ENCODE measurements at regions not wholly inside any gene's neighbourhood (a gene's known extent, or its start where the extent isn't known, plus 50 kb on each side); places are given as distances from the start of the nearest gene placed in this dataset.

DNA sequence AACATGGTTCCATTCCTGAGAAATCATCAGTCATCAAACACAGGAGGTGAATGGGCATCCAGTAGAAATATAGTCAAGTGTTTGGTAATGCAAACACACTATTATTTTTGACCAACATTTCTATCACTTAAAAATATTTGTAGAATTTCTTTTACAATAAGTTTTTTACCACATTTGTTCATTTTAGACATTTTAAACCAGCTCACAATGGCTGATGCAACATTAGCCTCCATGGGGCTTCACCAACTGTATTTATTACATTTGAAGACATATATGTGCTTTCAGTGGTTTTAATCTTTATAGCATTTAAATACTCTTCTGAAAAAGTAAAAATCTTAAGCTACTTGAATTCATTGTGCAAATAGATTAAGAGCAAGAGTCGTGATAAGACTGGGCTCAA lies 1201.4 kb upstream of the TMEM132C start:
- WGBS, 5 donors = 69 to 88% (median 74%) methylated on average over 1 of the region's 1 CpG
- peaks cover 0 to 7% (median 0%) of the 10 kb centered on the region in 6 donors for H3K4me1 ChIP-seq
- no peak for DNase-seq
- intact Hi-C loops (cut with DNase I; ENCODE audit: low total_unique reads) = no loop called here
- no peaks in the 10 kb centered on the region for H3K36me3 ChIP-seq
- no peaks in the 10 kb centered on the region for H3K27me3 ChIP-seq (replicated peaks in 1 of 7)
- H3K4me3 ChIP-seq = no peak overlapping the region
- H3K9me3 ChIP-seq = no peaks in the 10 kb centered on the region
- no peak overlapping the region for H3K27ac ChIP-seq
- no peak for TF ChIP-seq POLR2AphosphoS5 (IDR thresholded peaks at IDR 0.05)
- TF ChIP-seq CTCF (IDR thresholded peaks at IDR 0.05 in 8 of 11, conservative IDR thresholded peaks at IDR 0.05 in 3 of 11) = no peak
- TF ChIP-seq POLR2A (IDR thresholded peaks at IDR 0.05) = no peak

GRCh38 chr12:127070515-127071157 lies 1196.3 kb upstream of the TMEM132C start:
- no peak overlapping the region for H3K27ac ChIP-seq
- TF ChIP-seq POLR2A (IDR thresholded peaks at IDR 0.05) = no peak
- no peak for TF ChIP-seq CTCF (IDR thresholded peaks at IDR 0.05 in 8 of 11, conservative IDR thresholded peaks at IDR 0.05 in 3 of 11)

GRCh38 chr12:127074161-127074560 lies 1192.8 kb upstream of the TMEM132C start:
- H3K27me3 ChIP-seq (replicated peaks in 1 of 7) = no peaks in the 10 kb centered on the region
- H3K4me1 ChIP-seq = peaks cover 0 to 9% (median 0%) of the 10 kb centered on the region in 6 donors
- no peaks in the 10 kb centered on the region for H3K9me3 ChIP-seq
- H3K36me3 ChIP-seq = no peaks in the 10 kb centered on the region
- intact Hi-C loops (cut with DNase I; ENCODE audit: low total_unique reads) = no loop called here
- DNase-seq = no peak
- TF ChIP-seq POLR2A (IDR thresholded peaks at IDR 0.05) (no peak), POLR2AphosphoS5 (IDR thresholded peaks at IDR 0.05) (no peak), CTCF (IDR thresholded peaks at IDR 0.05 in 8 of 11, conservative IDR thresholded peaks at IDR 0.05 in 3 of 11) (no peak)
- WGBS, 5 donors = 65 to 80% (median 76%) methylated on average over 2 of the region's 2 CpGs
- no peak overlapping the region for H3K27ac ChIP-seq
- no peak overlapping the region for H3K4me3 ChIP-seq

More at GRCh38 chr12:127070515-127071157, 1196.3 kb upstream of the TMEM132C start:
- H3K9me3 ChIP-seq = no peaks in the 10 kb centered on the region
- DNase-seq = no peak
- no peaks in the 10 kb centered on the region for H3K36me3 ChIP-seq
- H3K4me3 ChIP-seq = no peak overlapping the region
- H3K4me1 ChIP-seq = no peaks in the 10 kb centered on the region
- intact Hi-C loops (cut with DNase I; ENCODE audit: low total_unique reads) = no loop called here
- no peaks in the 10 kb centered on the region for H3K27me3 ChIP-seq (replicated peaks in 1 of 7)
- 15 to 48% (median 23%) methylated on average over 2 of the region's 2 CpGs for WGBS, 5 donors

DNA sequence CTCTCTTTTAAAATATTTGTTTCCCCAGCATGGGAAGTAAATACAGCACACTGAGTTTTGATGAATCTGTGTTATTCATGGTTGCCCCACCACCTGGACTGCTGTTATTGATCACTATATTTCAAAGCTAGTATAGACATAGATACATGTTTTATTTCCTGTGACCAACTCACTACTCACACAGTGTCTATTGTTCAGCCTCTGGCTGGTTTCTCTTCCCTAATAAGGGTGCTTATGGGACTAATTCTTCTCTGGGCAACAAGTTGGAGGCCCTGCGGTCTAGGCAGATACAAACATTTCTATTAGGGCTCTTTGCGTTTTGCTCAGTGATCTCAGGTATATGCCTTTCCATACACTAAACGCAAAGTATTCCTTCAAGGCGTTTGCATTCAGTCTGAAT lies 1191.0 kb upstream of the TMEM132C start:
- 91 to 96% (median 92%) methylated on average over 4 of the region's 4 CpGs for WGBS, 5 donors
- intact Hi-C loops (cut with DNase I; ENCODE audit: low total_unique reads) = no loop called here
- H3K9me3 ChIP-seq = no peaks in the 10 kb centered on the region
- H3K27ac ChIP-seq = no peak overlapping the region
- peaks cover 0 to 13% (median 0%) of the 10 kb centered on the region in 6 donors for H3K4me1 ChIP-seq
- no peak overlapping the region for H3K4me3 ChIP-seq
- TF ChIP-seq CTCF (IDR thresholded peaks at IDR 0.05 in 8 of 11, conservative IDR thresholded peaks at IDR 0.05 in 3 of 11) = no peak
- no peak for DNase-seq
- H3K27me3 ChIP-seq (replicated peaks in 1 of 7) = no peaks in the 10 kb centered on the region
- H3K36me3 ChIP-seq = no peaks in the 10 kb centered on the region
